GM18507 (cell line): ENCODE measurements at regions not wholly inside any gene's neighbourhood (a gene's known extent, or its start where the extent isn't known, plus 50 kb on each side); places are given as distances from the start of the nearest gene placed in this dataset.
"Not testable (repeated sequence)": the region's sequence is repeated elsewhere in the genome, so short reads cannot be mapped to it uniquely, and the experiment has no call there.

Experiments
- DNase-seq: peaks from one replicate; pipeline ENCODE4 v3.0.0; 2011; ENCODE audit warnings: low read depth; ENCODE audit not compliant: insufficient read length; ENCODE audit errors: extremely low spot score
- FAIRE-seq: peaks from 2 replicates; lab custom pipeline; 2011; peaks lifted over from hg19 to GRCh38; lab: Jason Lieb, UNC

GRCh38 chr11:15300341-15300740 is 185.6 kb downstream of the INSC start:
- FAIRE-seq (no peak), DNase-seq (no peak)

GRCh38 chr11:15307619-15308024 is 192.9 kb downstream of the INSC start:
- FAIRE-seq (no peak), DNase-seq (no peak)

GRCh38 chr11:15308840-15309239 is 194.1 kb downstream of the INSC start:
- FAIRE-seq = no peak

DNA sequence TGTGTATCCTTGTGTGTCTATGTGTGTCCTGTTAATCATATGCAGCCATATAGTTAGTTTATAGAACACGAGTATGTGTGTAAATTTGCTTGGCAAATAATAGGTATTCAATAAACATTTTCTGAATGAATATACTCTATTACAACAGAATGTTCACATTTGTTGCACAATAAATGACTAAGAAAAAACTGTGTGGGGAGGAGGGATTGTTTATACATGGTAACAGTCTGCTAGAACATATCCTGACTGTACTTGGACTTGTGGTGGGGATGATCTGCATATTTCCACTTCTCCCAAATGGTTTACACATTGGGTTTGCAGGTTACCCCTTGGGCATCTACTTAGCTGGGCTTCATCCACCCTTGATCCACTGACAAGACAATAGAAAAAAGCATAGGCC is 194.6 kb downstream of the INSC start:
- FAIRE-seq (no peak), DNase-seq (no peak)

More at GRCh38 chr11:15308840-15309239, 194.1 kb downstream of the INSC start:
- DNase-seq = no peak

GRCh38 chr11:15313862-15314261 is 199.1 kb downstream of the INSC start:
- DNase-seq = no peak
- no peak for FAIRE-seq

DNA sequence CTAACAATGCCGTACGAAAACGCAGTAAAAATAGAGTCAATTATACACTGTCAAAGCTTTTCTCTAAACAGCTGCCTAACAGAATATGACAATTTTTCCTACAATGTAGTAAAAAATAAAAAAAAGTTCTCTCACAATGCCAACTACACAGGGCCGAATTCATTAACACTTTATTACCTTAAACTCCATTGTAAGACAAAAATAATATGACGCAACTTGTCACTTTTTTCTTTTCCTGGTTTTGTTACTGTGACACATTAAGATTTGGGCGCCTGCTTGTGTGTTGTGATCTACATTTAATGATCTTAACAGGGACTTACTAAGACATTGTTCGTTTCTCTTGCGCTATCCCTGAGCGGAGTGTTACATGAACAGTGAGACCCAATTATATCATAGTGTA is 204.1 kb downstream of the INSC start:
- DNase-seq = no peak
- FAIRE-seq = no peak

- no peak for FAIRE-seq
- no peak for DNase-seq
Observed at GRCh38 chr11:15326520-15326919, 211.8 kb downstream of the INSC start.

DNA sequence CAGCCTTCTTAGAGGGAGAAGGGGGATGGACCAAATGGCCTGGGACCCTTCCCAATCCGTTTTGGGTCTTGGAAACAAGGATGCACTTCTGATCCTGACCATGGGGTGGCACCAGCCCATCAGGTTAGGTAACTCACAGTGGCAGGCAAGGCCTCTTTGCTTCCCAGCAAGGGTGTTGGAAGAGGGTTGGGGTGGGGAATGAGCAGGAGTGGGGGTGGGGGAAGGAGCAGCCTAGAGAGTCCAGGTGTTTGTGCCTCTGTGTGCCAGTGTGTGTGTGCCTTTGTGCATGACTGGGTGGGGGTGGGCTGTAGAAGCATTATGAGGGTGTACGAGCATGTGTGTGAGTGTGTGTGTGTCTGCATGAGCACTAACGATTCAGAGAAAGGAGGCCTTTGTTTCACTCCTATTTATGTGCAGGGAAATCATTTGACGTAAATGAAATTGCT is 213.1 kb downstream of the INSC start:
- no peak for DNase-seq

DNA sequence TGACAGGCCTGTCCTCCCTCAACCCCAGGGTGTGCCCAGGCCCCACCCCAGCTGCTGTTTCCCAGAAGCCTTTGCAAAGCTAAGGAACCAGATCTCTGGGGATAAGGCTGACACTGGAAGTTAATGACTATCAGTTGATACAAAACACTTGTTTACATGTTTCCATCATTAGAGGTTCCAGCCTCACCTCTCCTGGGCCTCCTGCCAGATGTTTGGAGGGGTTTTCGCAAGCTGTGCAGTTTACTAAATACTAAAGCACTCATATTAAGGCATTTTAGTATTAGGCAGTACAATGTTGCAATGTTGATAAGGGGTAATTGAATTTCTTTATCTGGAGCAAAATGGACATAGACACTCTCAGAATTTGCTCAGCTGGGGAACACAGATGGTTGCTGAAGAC is 218.7 kb downstream of the INSC start:
- FAIRE-seq (no peak), DNase-seq (no peak)

More for the DNA sequence above, 213.1 kb downstream of the INSC start:
- no peak for FAIRE-seq

GRCh38 chr11:15334766-15335165 is 220.0 kb downstream of the INSC start:
- DNase-seq = no peak
- no peak for FAIRE-seq

DNA sequence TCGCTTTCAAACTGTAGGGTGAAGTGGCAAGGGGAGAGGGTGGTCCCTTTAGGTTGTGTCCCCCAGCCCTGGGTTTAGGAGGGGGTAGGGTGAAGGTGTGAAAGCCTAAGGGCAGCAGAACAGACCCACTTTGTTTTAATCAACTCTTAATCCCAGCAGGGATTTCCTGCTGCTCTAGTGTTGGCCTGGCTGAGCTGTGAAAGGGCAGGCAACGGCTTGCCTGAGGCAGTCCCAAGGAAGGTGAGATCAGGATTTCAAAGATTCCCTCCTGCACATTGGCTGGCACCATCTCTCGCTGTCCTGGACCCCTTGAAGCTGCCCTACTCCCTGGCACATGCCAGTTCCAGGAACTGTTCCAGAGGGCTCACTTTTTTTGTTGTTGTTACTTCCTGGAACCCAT is 221.3 kb downstream of the INSC start:
- no peak for DNase-seq

GRCh38 chr11:15339302-15339701 is 224.6 kb downstream of the INSC start:
- FAIRE-seq (no peak), DNase-seq (no peak)

More for the DNA sequence above, 221.3 kb downstream of the INSC start:
- no peak for FAIRE-seq

GRCh38 chr11:15341587-15341986 is 226.9 kb downstream of the INSC start:
- no peak for FAIRE-seq
- DNase-seq = no peak

DNA sequence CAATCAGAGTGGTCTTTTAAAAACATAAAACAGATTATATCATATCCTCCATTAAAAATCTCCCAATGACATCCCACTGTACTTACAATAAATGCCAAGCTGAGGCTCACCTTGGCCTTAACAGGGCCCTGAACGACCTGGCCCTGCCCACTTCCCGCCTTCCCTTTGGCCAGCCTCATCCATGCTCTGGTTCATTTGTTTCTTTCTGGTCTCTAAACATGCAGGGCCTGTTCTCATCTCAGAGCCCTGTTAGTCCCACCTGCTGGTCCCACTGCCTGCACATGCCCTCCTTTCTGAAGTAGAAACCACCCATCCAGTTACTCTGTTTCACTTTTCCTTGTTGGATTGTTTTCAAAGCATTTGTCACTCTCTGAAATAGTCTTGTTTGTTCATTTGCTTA is 227.4 kb downstream of the INSC start:
- DNase-seq (no peak), FAIRE-seq (no peak)

DNA sequence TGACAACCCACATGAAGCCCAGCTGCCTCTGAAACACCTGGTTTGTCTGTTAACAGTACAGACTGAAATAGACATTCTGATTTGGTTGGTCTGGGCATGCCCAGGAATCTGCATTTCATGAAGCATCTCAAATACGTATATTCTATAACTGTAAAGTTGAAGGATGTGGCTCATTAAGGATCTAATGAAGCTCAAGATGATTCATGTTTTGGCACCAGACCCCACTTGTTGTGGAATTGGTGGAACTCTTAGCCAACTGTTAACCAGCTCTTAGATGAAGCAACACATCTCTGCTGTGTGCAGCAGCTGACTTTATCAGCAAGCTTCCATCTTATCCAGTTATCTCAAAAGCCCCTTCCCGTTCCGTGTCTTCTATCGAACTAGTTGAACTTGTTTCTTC is 232.2 kb downstream of the INSC start:
- FAIRE-seq (no peak), DNase-seq (no peak)

GRCh38 chr11:15347969-15348734 is 233.4 kb downstream of the INSC start:
- no peak for FAIRE-seq

DNA sequence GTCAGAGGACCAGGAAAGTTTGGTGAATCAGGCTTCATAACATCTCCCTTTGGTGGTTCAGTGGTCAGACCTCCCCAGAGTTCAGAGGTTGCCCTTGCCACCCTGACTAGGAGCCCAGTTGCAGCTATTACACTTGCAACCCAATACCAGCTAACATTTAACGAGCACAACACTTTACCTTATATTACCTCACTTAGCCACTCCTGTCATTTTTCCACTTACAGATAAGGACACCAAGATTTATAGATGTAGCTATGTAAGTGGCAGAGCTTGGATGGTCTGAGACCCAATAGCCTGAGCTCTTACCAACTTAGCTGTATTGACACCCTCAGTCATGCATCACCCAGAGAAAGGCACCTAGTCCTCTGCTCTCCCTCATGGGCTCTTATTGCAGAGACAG is 234.7 kb downstream of the INSC start:
- no peak for DNase-seq
- no peak for FAIRE-seq

More at GRCh38 chr11:15347969-15348734, 233.4 kb downstream of the INSC start:
- no peak for DNase-seq

GRCh38 chr11:15361316-15361715 is 246.6 kb downstream of the INSC start:
- no peak for FAIRE-seq
- no peak for DNase-seq

DNA sequence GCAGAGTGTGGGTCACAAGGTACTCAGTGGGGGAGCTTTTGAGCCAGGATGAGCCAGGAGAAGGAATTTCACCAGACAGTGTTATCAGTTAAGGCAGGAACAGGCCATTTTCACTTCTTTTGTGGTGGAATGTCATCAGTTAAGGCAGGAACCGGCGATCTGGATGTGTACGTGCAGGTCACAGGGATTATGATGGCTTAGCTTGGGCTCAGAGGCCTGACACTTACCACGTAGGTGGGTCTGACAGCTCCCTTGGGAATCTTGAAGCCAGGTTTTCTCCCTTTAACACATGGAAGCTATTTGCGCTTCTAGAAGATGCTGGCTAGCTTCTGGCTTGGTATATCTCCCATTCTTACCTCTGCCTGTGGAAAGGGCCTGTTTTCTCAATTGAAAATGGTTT is 250.6 kb downstream of the INSC start:
- FAIRE-seq, DNase-seq: not testable (repeated sequence)

- DNase-seq = no peak
Observed at GRCh38 chr11:15367695-15368094, 253.0 kb downstream of the INSC start.

DNA sequence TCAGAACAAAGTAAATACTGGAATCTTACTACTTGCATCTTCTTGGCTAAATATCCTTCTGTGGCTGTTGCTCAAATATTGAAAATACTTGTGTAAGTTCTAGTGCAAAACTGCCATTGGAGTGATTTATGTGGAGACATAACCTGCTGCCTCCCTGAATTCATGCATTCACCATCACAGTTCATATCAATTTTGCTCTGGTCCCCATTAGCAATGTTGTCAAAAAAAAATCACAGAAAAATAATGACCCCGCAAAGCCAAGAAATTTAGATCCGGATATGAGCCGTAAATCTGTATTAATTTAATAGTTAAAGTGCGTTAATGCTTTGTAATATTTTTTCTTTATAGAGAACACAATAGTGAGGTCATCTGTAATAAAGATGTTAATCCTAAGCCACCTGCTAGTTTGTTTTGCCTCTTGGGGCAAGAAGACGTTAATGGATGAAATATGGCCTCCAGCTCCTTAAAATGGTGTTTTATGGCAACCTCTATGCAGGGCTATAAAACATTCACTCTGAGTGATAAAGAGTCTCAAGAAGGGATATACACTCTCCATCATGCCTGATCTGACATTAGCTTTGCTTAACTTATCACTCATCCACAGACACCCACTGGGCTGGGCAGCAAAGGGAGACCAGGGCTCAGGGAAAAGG is 255.9 kb downstream of the INSC start:
- no peak for DNase-seq

More at GRCh38 chr11:15367695-15368094, 253.0 kb downstream of the INSC start:
- no peak for FAIRE-seq

More for the DNA sequence above, 255.9 kb downstream of the INSC start:
- FAIRE-seq = no peak
